ENCODE measurements at regions not wholly inside any gene's neighbourhood (a gene's known extent, or its start where the extent isn't known, plus 50 kb on each side); places are given as distances from the start of the nearest gene placed in this dataset.

GRCh38 chr11:109586789-109587188, 164.8 kb downstream of the C11orf87 start:
- DNase-seq (ENCODE audit: low spot score in 2 of 2), result no peak
- Histone ChIP-seq H3K4me1 (no peaks in the 10 kb centered on the region), H3K27ac (no peak overlapping the region), H3K27me3 (no peaks in the 10 kb centered on the region), H3K4me3 (no peak overlapping the region), H3K9me3 (no peaks in the 10 kb centered on the region), H3K36me3 (no peaks in the 10 kb centered on the region)
- TF ChIP-seq CTCF (IDR thresholded peaks at IDR 0.05) (no peak), POLR2A (IDR thresholded peaks at IDR 0.05) (no peak), EP300 (IDR thresholded peaks at IDR 0.05) (no peak)
- WGBS, 2 donors, result 68 to 70% methylated on average over 2 of the region's 2 CpGs

GRCh38 chr11:109590782-109591181, 168.8 kb downstream of the C11orf87 start:
- Histone ChIP-seq H3K36me3 (no peaks in the 10 kb centered on the region), H3K27me3 (no peaks in the 10 kb centered on the region), H3K27ac (no peak overlapping the region), H3K4me1 (no peaks in the 10 kb centered on the region), H3K9me3 (no peaks in the 10 kb centered on the region), H3K4me3 (no peak overlapping the region)
- TF ChIP-seq EP300 (IDR thresholded peaks at IDR 0.05), result no peak
- no peak for TF ChIP-seq CTCF (IDR thresholded peaks at IDR 0.05)
- TF ChIP-seq POLR2A (IDR thresholded peaks at IDR 0.05), result no peak
- no peak for DNase-seq (ENCODE audit: low spot score in 2 of 2)

- WGBS, 2 donors, result 81 to 82% methylated on average over 4 of the region's 4 CpGs
- TF ChIP-seq CTCF (IDR thresholded peaks at IDR 0.05), result no peak
- TF ChIP-seq EP300 (IDR thresholded peaks at IDR 0.05), result no peak
- no peak for TF ChIP-seq POLR2A (IDR thresholded peaks at IDR 0.05)
These were observed 175.3 kb downstream of the C11orf87 start for GRCh38 chr11:109597336-109597735.

GRCh38 chr11:109604481-109605400, 182.8 kb downstream of the C11orf87 start:
- Histone ChIP-seq H3K27me3 (no peaks in the 10 kb centered on the region), H3K4me1 (no peaks in the 10 kb centered on the region), H3K9me3 (no peaks in the 10 kb centered on the region), H3K27ac (no peak overlapping the region), H3K4me3 (no peak overlapping the region), H3K36me3 (no peaks in the 10 kb centered on the region)
- no peak for TF ChIP-seq EP300 (IDR thresholded peaks at IDR 0.05)
- 26 to 34% methylated on average over 3 of the region's 3 CpGs for WGBS, 2 donors
- no peak for DNase-seq (ENCODE audit: low spot score in 2 of 2)

More at GRCh38 chr11:109597336-109597735, 175.3 kb downstream of the C11orf87 start:
- H3K36me3 ChIP-seq, result no peaks in the 10 kb centered on the region
- H3K4me1 ChIP-seq, result no peaks in the 10 kb centered on the region
- no peak overlapping the region for H3K4me3 ChIP-seq
- no peaks in the 10 kb centered on the region for H3K9me3 ChIP-seq
- no peak overlapping the region for H3K27ac ChIP-seq
- DNase-seq (ENCODE audit: low spot score in 2 of 2), result no peak
- no peaks in the 10 kb centered on the region for H3K27me3 ChIP-seq

GRCh38 chr11:109606256-109606655, 184.3 kb downstream of the C11orf87 start:
- H3K27me3 ChIP-seq, result no peaks in the 10 kb centered on the region
- no peak overlapping the region for H3K27ac ChIP-seq
- TF ChIP-seq CTCF (IDR thresholded peaks at IDR 0.05) (no peak), EP300 (IDR thresholded peaks at IDR 0.05) (no peak), POLR2A (IDR thresholded peaks at IDR 0.05) (no peak)
- no peak overlapping the region for H3K4me3 ChIP-seq
- H3K9me3 ChIP-seq, result no peaks in the 10 kb centered on the region
- no peaks in the 10 kb centered on the region for H3K4me1 ChIP-seq
- no peaks in the 10 kb centered on the region for H3K36me3 ChIP-seq
- WGBS, 2 donors, result 50 to 64% methylated on average over 1 of the region's 1 CpG
- no peak for DNase-seq (ENCODE audit: low spot score in 2 of 2)
